HEK293 (cell line): ENCODE measurements at regions not wholly inside any gene's neighbourhood (a gene's known extent, or its start where the extent isn't known, plus 50 kb on each side); places are given as distances from the start of the nearest gene placed in this dataset.
A peak's percentile ranks its signal among the peaks of the same experiment; 100 is the strongest.

Experiments used
- GLIS1 ChIP-seq: fragments of 450-650 bp; formaldehyde crosslinking; IDR thresholded peaks from 2 replicates; pipeline ENCODE4 v1.5.1; 2016; ENCODE audit warnings: missing biosample characterization, missing genetic modification characterization
- INSM2 ChIP-seq: fragments of 450-650 bp; formaldehyde crosslinking; IDR thresholded peaks from 2 replicates; pipeline ENCODE4 v1.5.1; 2016; ENCODE audit warnings: missing biosample characterization, missing genetic modification characterization
- PRDM1 ChIP-seq: fragments of 450-650 bp; formaldehyde crosslinking; IDR thresholded peaks from 2 replicates; pipeline ENCODE4; 2016; ENCODE audit warnings: missing biosample characterization, missing genetic modification characterization
- SETDB1 ChIP-seq: IDR thresholded peaks from one replicate; pipeline ENCODE4 v1.6.1; 2017; ENCODE audit warnings: mild to moderate bottlenecking, low read length, moderate library complexity, mixed read lengths; ENCODE audit not compliant: insufficient read length
- SP3 ChIP-seq: fragments of 450-650 bp; formaldehyde crosslinking; IDR thresholded peaks from 2 replicates; pipeline ENCODE4 v1.5.1; 2016; ENCODE audit warnings: missing biosample characterization, missing genetic modification characterization
- SP7 ChIP-seq: fragments of 450-650 bp; formaldehyde crosslinking; IDR thresholded peaks from 2 replicates; pipeline ENCODE4 v1.5.1; 2016; ENCODE audit warnings: missing biosample characterization, missing genetic modification characterization
- TCF7L2 ChIP-seq: IDR thresholded peaks from 2 replicates; pipeline ENCODE4 v1.6.1; 2011; ENCODE audit warnings: low read depth, mild to moderate bottlenecking, inconsistent platforms, low read length, moderate library complexity, borderline replicate concordance
- ZBTB1 ChIP-seq: fragments of 450-650 bp; formaldehyde crosslinking; IDR thresholded peaks from 2 replicates; pipeline ENCODE4 v1.5.1; 2016; ENCODE audit warnings: missing biosample characterization, missing genetic modification characterization
- ZBTB20 ChIP-seq: fragments of 450-650 bp; formaldehyde crosslinking; IDR thresholded peaks from 2 replicates; pipeline ENCODE4 v1.5.1; 2016; ENCODE audit warnings: missing biosample characterization, missing genetic modification characterization
- ZEB2 ChIP-seq: fragments of 450-650 bp; formaldehyde crosslinking; IDR thresholded peaks from 2 replicates; pipeline ENCODE4 v1.5.1; 2016; ENCODE audit warnings: missing biosample characterization, missing genetic modification characterization
- ZFP69B ChIP-seq: fragments of 450-650 bp; formaldehyde crosslinking; IDR thresholded peaks from 2 replicates; pipeline ENCODE4 v1.5.1; 2016; ENCODE audit warnings: missing biosample characterization, missing genetic modification characterization
- ZNF146 ChIP-seq: fragments of 450-650 bp; formaldehyde crosslinking; IDR thresholded peaks from 2 replicates; pipeline ENCODE4 v1.5.1; 2016; ENCODE audit warnings: missing biosample characterization, missing genetic modification characterization
- ZNF157 ChIP-seq: fragments of 450-650 bp; formaldehyde crosslinking; IDR thresholded peaks from 2 replicates; pipeline ENCODE4 v1.5.1; 2016; ENCODE audit warnings: missing biosample characterization, missing genetic modification characterization
- ZNF2 ChIP-seq: fragments of 450-650 bp; formaldehyde crosslinking; IDR thresholded peaks from 2 replicates; pipeline ENCODE4 v1.5.1; 2016; ENCODE audit warnings: missing biosample characterization, missing genetic modification characterization
- ZNF324 ChIP-seq: fragments of 450-650 bp; formaldehyde crosslinking; IDR thresholded peaks from 2 replicates; pipeline ENCODE4 v1.5.1; 2016; ENCODE audit warnings: missing biosample characterization, missing genetic modification characterization
- ZNF391 ChIP-seq: fragments of 450-650 bp; formaldehyde crosslinking; IDR thresholded peaks from 2 replicates; pipeline ENCODE4 v1.5.1; 2016; ENCODE audit warnings: low read depth, missing biosample characterization, missing genetic modification characterization, borderline replicate concordance
- ZNF404 ChIP-seq: fragments of 450-650 bp; formaldehyde crosslinking; IDR thresholded peaks from 2 replicates; pipeline ENCODE4 v1.5.1; 2017; ENCODE audit warnings: missing biosample characterization, missing genetic modification characterization
- ZNF514 ChIP-seq: fragments of 450-650 bp; formaldehyde crosslinking; IDR thresholded peaks from 2 replicates; pipeline ENCODE4 v1.5.1; 2016; ENCODE audit warnings: missing biosample characterization, missing genetic modification characterization
- ZNF600 ChIP-seq: fragments of 450-650 bp; formaldehyde crosslinking; IDR thresholded peaks from 2 replicates; pipeline ENCODE4 v1.5.1; 2016; ENCODE audit warnings: missing biosample characterization, missing genetic modification characterization
- ZNF629 ChIP-seq: fragments of 450-650 bp; formaldehyde crosslinking; IDR thresholded peaks from 2 replicates; pipeline ENCODE4 v1.5.1; 2017; ENCODE audit warnings: missing biosample characterization, missing genetic modification characterization
- ZNF677 ChIP-seq: fragments of 450-650 bp; IDR thresholded peaks from 2 replicates; pipeline ENCODE4 v1.5.0; 2018; ENCODE audit warnings: missing biosample characterization, mild to moderate bottlenecking, missing genetic modification characterization, moderate library complexity
- ZNF843 ChIP-seq: fragments of 450-650 bp; formaldehyde crosslinking; IDR thresholded peaks from 2 replicates; pipeline ENCODE4 v1.5.1; 2016; ENCODE audit warnings: missing biosample characterization, missing genetic modification characterization
- ZSCAN30 ChIP-seq: fragments of 450-650 bp; IDR thresholded peaks from 2 replicates; pipeline ENCODE4 v1.5.1; 2018; ENCODE audit warnings: missing biosample characterization, mild to moderate bottlenecking, missing genetic modification characterization, moderate library complexity
- ZSCAN4 ChIP-seq: fragments of 450-650 bp; formaldehyde crosslinking; IDR thresholded peaks from 2 replicates; pipeline ENCODE4 v1.5.1; 2017; ENCODE audit warnings: missing biosample characterization, missing genetic modification characterization
- TF ChIP-seq, protein P1 (sequence below): fragments of 450-650 bp; formaldehyde crosslinking; IDR thresholded peaks from 2 replicates; pipeline ENCODE4 v1.5.1; 2016; ENCODE audit warnings: missing biosample characterization, missing genetic modification characterization, borderline replicate concordance
- TF ChIP-seq, protein P2 (sequence below): fragments of 450-650 bp; formaldehyde crosslinking; IDR thresholded peaks from 2 replicates; pipeline ENCODE4 v1.5.1; 2016; ENCODE audit warnings: missing biosample characterization, missing genetic modification characterization
- TF ChIP-seq, protein P3 (sequence below): fragments of 450-650 bp; formaldehyde crosslinking; IDR thresholded peaks from 2 replicates; pipeline ENCODE4 v1.5.1; 2017; ENCODE audit warnings: missing biosample characterization, missing genetic modification characterization
- TF ChIP-seq, protein P4 (sequence below): fragments of 450-650 bp; formaldehyde crosslinking; IDR thresholded peaks from 2 replicates; pipeline ENCODE4 v1.5.1; 2016; ENCODE audit warnings: missing biosample characterization, missing genetic modification characterization

DNA sequence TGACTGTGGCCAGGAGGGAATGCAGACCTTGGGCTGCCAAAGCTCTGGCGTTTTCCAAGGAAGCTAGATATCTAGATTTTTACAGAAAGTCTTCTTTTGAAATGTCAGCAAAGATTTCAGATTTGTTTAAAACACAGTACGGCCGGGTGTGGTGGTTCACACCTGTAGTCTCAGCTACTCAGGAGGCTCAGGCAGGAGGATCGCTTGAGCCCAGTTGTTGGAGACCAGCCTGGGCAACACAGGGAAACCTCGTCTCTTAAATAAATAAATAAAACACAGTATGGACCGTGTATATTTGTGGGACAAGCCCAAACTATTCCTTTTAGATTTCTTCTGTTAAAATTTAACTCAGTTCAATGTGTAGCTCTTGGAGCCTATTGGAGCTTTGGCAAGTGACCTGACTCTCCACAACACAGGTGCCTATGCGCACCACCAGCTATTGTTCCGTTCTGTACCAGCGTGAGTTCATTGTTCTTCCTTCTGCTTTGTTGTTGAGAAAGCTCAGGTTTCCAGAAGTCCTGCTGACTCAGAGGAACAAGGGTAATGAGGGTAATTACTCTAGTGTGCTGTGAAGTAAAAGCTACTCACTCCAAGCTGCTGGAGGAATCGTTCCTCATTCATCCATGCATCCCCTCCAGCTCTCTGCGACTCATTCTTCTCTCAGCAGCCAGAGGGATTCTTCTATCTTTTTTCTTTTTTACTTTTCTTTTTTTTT is 73.1 kb upstream of the SLC6A6 start (continued):
- no peak for TF ChIP-seq ZSCAN4 (tag by site-specific recombination)
- peak; percentile 70 for TF ChIP-seq ZNF629 (tag by site-specific recombination)
- no peak; the same call in 1 of the 2 replicates for TF ChIP-seq TCF7L2
- no peak for TF ChIP-seq ZBTB1 (tag by site-specific recombination)
- peak; percentile 92 for TF ChIP-seq PRDM1 (tag by site-specific recombination)
- TF ChIP-seq ZNF514 (tag by site-specific recombination), result no peak
- 0 out of 2 replicates have a peak, but pooled peaks have one; percentile 57 for TF ChIP-seq ZNF2 (tag by site-specific recombination)
- TF ChIP-seq SETDB1, result no peak
- TF ChIP-seq ZNF600, result peak; percentile 97
- TF ChIP-seq INSM2 (tag by site-specific recombination), result peak; percentile 59; the same call in 1 of the 2 replicates
- TF ChIP-seq, protein P1, sequence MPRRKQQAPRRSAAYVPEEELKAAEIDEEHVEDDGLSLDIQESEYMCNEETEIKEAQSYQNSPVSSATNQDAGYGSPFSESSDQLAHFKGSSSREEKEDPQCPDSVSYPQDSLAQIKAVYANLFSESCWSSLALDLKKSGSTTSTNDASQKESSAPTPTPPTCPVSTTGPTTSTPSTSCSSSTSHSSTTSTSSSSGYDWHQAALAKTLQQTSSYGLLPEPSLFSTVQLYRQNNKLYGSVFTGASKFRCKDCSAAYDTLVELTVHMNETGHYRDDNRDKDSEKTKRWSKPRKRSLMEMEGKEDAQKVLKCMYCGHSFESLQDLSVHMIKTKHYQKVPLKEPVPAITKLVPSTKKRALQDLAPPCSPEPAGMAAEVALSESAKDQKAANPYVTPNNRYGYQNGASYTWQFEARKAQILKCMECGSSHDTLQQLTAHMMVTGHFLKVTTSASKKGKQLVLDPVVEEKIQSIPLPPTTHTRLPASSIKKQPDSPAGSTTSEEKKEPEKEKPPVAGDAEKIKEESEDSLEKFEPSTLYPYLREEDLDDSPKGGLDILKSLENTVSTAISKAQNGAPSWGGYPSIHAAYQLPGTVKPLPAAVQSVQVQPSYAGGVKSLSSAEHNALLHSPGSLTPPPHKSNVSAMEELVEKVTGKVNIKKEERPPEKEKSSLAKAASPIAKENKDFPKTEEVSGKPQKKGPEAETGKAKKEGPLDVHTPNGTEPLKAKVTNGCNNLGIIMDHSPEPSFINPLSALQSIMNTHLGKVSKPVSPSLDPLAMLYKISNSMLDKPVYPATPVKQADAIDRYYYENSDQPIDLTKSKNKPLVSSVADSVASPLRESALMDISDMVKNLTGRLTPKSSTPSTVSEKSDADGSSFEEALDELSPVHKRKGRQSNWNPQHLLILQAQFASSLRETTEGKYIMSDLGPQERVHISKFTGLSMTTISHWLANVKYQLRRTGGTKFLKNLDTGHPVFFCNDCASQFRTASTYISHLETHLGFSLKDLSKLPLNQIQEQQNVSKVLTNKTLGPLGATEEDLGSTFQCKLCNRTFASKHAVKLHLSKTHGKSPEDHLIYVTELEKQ (tag by site-specific recombination), result peak; percentile 85
- no peak for TF ChIP-seq ZNF324
- TF ChIP-seq, protein P2, sequence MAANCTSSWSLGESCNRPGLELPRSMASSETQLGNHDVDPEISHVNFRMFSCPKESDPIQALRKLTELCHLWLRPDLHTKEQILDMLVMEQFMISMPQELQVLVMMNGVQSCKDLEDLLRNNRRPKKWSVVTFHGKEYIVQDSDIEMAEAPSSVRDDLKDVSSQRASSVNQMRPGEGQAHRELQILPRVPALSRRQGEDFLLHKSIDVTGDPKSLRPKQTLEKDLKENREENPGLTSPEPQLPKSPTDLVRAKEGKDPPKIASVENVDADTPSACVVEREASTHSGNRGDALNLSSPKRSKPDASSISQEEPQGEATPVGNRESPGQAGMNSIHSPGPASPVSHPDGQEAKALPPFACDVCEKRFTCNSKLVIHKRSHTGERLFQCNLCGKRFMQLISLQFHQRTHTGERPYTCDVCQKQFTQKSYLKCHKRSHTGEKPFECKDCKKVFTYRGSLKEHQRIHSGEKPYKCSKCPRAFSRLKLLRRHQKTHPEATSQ (tag by site-specific recombination), result no peak
- TF ChIP-seq ZNF404 (tag by site-specific recombination), result no peak
- TF ChIP-seq ZBTB20 (tag by site-specific recombination), result peak; percentile 28; the same call in 1 of the 2 replicates
- peak; percentile 7; the same call in 1 of the 2 replicates for TF ChIP-seq GLIS1 (tag by site-specific recombination)
- TF ChIP-seq, protein P3, sequence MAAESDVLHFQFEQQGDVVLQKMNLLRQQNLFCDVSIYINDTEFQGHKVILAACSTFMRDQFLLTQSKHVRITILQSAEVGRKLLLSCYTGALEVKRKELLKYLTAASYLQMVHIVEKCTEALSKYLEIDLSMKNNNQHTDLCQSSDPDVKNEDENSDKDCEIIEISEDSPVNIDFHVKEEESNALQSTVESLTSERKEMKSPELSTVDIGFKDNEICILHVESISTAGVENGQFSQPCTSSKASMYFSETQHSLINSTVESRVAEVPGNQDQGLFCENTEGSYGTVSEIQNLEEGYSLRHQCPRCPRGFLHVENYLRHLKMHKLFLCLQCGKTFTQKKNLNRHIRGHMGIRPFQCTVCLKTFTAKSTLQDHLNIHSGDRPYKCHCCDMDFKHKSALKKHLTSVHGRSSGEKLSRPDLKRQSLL (tag by site-specific recombination), result 0 out of 2 replicates have a peak, but pooled peaks have one; percentile 26
- TF ChIP-seq SP7 (tag by site-specific recombination), result peak; percentile 88
- TF ChIP-seq, protein P4, sequence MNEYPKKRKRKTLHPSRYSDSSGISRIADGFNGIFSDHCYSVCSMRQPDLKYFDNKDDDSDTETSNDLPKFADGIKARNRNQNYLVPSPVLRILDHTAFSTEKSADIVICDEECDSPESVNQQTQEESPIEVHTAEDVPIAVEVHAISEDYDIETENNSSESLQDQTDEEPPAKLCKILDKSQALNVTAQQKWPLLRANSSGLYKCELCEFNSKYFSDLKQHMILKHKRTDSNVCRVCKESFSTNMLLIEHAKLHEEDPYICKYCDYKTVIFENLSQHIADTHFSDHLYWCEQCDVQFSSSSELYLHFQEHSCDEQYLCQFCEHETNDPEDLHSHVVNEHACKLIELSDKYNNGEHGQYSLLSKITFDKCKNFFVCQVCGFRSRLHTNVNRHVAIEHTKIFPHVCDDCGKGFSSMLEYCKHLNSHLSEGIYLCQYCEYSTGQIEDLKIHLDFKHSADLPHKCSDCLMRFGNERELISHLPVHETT (tag by site-specific recombination), result no peak
- no peak for TF ChIP-seq ZNF146 (tag by site-specific recombination)
- no peak for TF ChIP-seq ZNF677 (tag by site-specific recombination)
- 0 out of 2 replicates have a peak, but pooled peaks have one; percentile 41 for TF ChIP-seq ZNF843 (tag by site-specific recombination)
- TF ChIP-seq ZSCAN30 (tag by site-specific recombination), result peak; percentile 18; the same call in 1 of the 2 replicates
- peak; percentile 79 for TF ChIP-seq ZEB2
- TF ChIP-seq ZNF157 (tag by site-specific recombination), result no peak
- peak; percentile 57; the same call in 1 of the 2 replicates for TF ChIP-seq ZNF391 (tag by site-specific recombination)
- TF ChIP-seq ZFP69B (tag by site-specific recombination), result 0 out of 2 replicates have a peak, but pooled peaks have one; percentile 19
- TF ChIP-seq SP3, result no peak
